DMS53 treated with DMSO at 0.1 percent for 48 hours (cell line): ENCODE measurements at regions not wholly inside any gene's neighbourhood (a gene's known extent, or its start where the extent isn't known, plus 50 kb on each side); places are given as distances from the start of the nearest gene placed in this dataset.

ENCODE experiments used
- DNase-seq: peaks from one replicate; lab custom pipeline; 2025; ENCODE audit not compliant: unreplicated experiment; lab: John Stamatoyannopoulos, UW

- no peak for DNase-seq
Measured at GRCh38 chr2:226220511-226220910, 579.1 kb downstream of the IRS1 start.

- no peak for DNase-seq
Measured at GRCh38 chr2:226217191-226217590, 582.4 kb downstream of the IRS1 start.

- DNase-seq: no peak
Measured at GRCh38 chr2:226216575-226216974, 583.0 kb downstream of the IRS1 start.

GRCh38 chr2:226215902-226216503 lies 583.6 kb downstream of the IRS1 start:
- DNase-seq: peak; percentile 21

GRCh38 chr2:226213717-226214116 lies 585.9 kb downstream of the IRS1 start:
- DNase-seq: no peak

GRCh38 chr2:226211439-226211838 lies 588.2 kb downstream of the IRS1 start:
- DNase-seq: no peak

- DNase-seq: no peak
Measured at GRCh38 chr2:226208726-226209125, 590.9 kb downstream of the IRS1 start.

- no peak for DNase-seq
Measured at GRCh38 chr2:226207671-226208070, 591.9 kb downstream of the IRS1 start.

GRCh38 chr2:226199555-226199954 lies 600.1 kb downstream of the IRS1 start:
- no peak for DNase-seq

- no peak for DNase-seq
Measured at GRCh38 chr2:226198956-226199355, 600.7 kb downstream of the IRS1 start.

- DNase-seq: no peak
Measured at GRCh38 chr2:226190479-226191252, 609.0 kb downstream of the IRS1 start.

GRCh38 chr2:226189061-226189460 lies 610.6 kb downstream of the IRS1 start:
- DNase-seq: no peak

GRCh38 chr2:226187616-226188015 lies 612.0 kb downstream of the IRS1 start:
- no peak for DNase-seq

- DNase-seq: no peak
Measured at GRCh38 chr2:226187156-226187555, 612.5 kb downstream of the IRS1 start.

GRCh38 chr2:226185616-226186211 lies 613.9 kb downstream of the IRS1 start:
- no peak for DNase-seq

- DNase-seq: no peak
Measured at GRCh38 chr2:226184940-226185615, 614.5 kb downstream of the IRS1 start.

- DNase-seq: no peak
Measured at GRCh38 chr2:226184540-226184939, 615.1 kb downstream of the IRS1 start.

GRCh38 chr2:226183550-226183949 lies 616.1 kb downstream of the IRS1 start:
- no peak for DNase-seq

- DNase-seq: no peak
Measured at GRCh38 chr2:226183033-226183432, 616.6 kb downstream of the IRS1 start.

- no peak for DNase-seq
Measured at GRCh38 chr2:226181909-226182308, 617.7 kb downstream of the IRS1 start.

- no peak for DNase-seq
Measured at GRCh38 chr2:226180281-226180884, 619.2 kb downstream of the IRS1 start.
